ENCODE measurements at regions not wholly inside any gene's neighbourhood (a gene's known extent, or its start where the extent isn't known, plus 50 kb on each side); places are given as distances from the start of the nearest gene placed in this dataset.
A peak's percentile ranks its signal among the peaks of the same experiment; 100 is the strongest.
"Not testable (repeated sequence)": the region's sequence is repeated elsewhere in the genome, so short reads cannot be mapped to it uniquely, and the experiment has no call there.

- no peak for DNase-seq (ENCODE audit: low spot score)
These were observed 305.4 kb upstream of the PODXL start for GRCh38 chr7:131861620-131862346.

DNA sequence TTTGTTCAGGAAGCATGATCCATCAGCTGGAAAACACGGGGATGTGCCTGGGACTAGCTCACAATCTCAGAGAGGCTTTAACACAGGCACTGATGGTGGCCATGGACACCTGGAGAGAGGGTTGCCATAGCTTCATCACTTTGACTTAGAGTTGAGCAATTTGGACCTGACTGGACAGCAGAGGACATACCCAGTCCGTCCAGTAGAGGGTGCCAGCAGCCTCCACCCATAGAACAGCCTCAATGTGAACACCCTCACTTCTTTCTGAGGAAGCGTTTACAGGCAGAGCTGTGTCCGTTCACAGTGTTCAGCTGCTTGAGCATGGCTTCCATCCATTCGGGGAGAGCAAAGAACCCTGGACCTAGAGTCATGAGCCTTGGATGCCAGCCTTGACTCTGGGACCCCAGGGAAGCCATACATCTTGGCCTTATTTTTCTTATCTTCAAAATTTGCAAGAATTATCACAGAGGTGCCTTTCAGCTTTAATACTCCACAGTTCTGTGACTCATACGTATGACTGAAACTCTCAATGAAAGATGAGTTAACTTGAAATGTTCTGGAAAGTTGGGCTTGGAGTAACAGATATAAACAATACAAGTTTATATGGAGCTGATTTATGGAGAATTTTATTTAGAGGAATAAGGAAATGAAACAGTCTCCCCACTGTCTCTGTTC is 302.9 kb upstream of the PODXL start:
- DNase-seq (ENCODE audit: low spot score) = peak; percentile 70

DNA sequence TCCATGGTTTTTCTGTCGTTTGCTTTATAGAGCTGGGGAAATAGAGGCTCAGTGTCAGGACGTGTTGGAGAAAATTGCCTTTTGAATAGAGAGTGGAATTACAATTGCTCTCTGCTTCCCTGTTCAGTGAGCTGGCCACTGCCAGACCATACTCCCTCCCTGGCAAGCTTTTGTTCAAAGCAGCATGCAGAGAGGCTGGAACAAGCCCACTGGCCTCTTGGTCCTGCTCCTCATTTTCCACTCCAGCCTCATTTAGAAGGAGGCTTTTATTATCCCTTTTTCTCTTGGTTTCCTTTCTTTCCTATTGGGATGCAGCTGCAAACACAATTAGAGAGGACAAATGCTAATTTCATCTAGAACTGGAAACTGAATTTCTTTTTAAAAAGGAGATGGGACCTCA is 302.2 kb upstream of the PODXL start:
- no peak for DNase-seq (ENCODE audit: low spot score)

- no peak for DNase-seq (ENCODE audit: low spot score)
These were observed 293.0 kb upstream of the PODXL start for GRCh38 chr7:131849472-131849871.

- DNase-seq (ENCODE audit: low spot score) = no peak
These were observed 291.6 kb upstream of the PODXL start for GRCh38 chr7:131848033-131848432.

DNA sequence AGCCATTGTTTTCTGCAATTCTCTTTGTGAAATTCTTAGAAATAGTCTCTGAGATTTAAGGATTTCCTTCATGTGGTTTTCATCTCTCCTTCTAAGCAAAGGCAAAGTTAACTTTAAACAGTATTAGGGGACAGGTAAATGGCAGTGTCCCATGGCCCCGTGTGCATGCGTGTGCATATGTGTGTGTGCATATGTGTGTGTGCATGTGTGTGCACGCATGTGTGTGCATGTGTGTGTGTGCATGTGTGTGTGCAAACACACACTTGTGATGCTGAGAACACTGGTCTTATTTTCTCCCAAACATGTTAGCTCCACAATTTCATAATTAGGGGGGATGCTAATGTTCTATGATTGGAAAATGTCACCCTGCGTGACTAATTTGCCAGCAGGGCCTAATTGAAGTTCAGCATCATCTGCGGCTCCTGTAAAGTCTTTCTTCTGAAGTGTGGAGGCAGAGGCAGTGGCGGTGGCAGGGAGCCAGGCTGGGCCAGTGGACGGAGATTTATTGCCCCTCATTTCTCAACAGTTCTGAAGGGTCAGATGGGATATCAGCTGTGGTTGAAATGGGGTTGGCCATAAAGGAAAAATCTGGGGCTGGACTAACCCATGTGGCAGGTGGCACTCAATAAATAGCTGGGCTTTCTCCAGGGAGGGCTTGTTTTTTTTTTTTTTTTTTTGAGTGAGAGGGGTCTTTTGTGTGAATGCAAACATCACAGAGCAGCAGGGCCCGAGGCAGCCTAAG is 289.3 kb upstream of the PODXL start:
- no peak for DNase-seq (ENCODE audit: low spot score)

DNA sequence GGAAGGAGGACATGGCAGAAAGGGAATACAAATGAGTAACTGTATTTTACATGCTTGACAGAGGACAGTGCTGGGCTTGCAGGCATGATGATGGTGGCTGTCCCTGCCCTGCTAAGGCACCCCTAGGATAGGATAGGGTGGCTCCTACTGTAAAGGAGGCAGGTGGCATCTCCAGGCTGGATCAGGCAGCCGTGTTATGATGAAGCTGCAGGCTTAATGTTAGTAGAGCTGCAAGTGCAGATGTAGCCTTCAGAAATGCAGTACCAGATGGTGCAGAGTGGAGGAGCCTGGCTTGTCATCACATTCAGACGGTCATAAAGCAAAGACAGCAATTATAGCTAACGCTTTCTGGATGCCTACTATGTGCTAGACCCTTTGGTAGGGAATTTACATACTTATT is 287.9 kb upstream of the PODXL start:
- no peak for DNase-seq (ENCODE audit: low spot score)

DNA sequence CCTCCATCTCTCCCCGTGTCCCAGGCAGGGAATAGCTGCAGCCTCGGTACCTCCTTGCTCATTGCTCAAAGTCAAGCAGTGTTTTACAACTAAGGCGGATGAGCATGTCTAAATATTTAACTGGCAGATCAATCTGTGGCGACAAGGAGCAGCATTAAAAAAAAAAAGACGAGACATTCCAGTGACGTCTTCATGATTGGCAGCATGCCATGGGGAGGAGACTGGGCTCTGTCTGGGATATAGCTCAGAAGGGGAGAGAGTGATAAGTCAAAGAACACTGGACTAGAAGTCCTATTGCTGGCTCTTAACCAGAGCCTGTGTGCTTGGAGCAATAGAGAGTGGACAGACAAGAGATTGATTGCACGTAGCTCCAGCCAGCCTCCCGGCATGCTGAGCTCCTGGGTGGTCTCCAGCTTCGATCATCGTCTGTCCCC is 287.5 kb upstream of the PODXL start:
- peak; percentile 86 for DNase-seq (ENCODE audit: low spot score)

GRCh38 chr7:131839967-131840690 is 283.7 kb upstream of the PODXL start:
- no peak for DNase-seq (ENCODE audit: low spot score)

DNA sequence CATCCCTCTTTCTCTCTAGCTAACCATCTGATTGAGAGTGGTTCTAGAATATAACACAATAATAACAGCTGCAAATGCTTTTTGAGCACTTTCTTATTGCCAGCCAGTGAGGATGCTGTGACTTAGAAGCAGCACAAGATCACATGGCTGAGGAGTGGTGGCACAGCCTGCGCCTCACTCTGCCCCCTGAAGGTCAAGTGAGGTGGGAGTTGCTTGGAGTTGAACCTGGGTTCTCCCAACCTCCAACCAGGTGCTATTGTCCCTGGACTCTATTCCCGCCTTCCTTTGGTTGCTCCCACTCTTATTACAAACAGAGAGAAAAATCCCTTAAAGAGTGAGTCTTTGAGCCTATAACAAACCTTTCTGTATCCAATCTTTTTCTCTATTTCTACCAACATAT is 280.3 kb upstream of the PODXL start:
- DNase-seq (ENCODE audit: low spot score) = no peak

DNA sequence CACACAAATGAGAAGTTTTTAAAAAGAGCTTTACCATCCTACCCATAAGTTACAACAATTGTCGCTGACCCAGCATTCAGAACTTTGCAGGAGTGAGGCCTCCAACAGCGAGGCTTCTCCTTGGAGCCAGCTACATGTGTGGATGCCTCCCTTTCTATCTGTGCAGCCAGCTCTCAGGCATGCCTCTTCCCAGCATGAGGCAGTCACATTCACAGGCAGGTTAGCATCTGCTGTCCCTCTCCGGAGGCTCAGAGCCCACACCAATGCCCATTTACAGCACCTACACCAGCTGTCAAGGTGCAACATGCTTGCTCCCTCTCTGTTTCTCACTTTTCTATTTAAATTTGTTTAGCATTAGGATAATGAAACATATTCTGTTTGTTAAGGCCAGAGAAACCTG is 278.7 kb upstream of the PODXL start:
- no peak for DNase-seq (ENCODE audit: low spot score)

GRCh38 chr7:131830681-131831080 is 274.3 kb upstream of the PODXL start:
- no peak for DNase-seq (ENCODE audit: low spot score)

DNA sequence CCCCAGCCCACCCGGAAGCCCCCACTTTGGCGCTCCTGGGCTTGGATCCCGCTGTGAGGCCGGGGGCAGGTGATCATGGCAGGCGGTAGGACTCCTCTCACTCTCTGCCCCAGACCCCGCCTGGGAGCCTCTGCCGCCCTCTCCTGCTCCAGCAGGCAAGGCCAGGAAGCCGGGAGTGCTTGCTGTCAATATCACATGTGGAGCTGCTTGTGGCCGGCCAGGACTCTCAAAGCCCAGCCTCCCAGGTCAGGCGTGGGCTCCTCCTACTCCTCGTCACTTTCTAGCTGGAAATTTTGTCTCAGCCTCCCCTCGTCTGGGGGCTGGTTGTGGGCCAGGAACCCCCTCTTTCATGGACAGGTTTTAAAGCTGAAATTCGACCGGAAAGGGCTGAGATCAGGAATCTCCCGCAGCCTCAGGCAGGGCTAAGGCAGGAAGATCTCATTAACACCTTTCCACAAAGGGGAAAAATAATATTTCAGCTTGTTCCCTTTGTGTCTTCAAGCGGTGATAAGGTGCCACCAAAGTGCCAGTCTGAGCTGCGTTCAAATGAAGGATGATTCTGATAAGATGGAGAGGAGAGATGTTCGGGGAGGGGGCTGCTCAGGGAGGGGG is 273.6 kb upstream of the PODXL start:
- DNase-seq (ENCODE audit: low spot score) = no peak

- DNase-seq (ENCODE audit: low spot score) = no peak
These were observed 271.0 kb upstream of the PODXL start for GRCh38 chr7:131827421-131827820.

DNA sequence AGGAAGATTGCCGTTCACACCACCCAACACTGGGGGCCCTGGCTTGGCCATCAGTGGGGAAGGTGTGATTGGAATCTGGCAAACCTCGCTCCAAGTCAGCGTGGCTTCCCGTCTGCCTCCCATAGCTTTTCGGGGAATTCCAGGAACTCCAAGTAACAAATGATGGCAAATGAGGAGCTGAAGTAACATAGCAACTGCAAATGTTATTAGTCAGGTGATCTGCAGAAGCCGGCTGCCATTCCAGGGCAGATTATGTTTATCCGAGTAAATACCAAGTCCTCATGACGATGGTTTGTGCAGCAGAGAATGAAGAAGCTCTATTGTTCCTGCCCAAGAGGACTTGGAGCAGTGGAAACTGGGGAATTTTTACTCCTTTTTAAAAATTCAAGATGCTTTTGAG is 270.5 kb upstream of the PODXL start:
- DNase-seq (ENCODE audit: low spot score) = no peak

DNA sequence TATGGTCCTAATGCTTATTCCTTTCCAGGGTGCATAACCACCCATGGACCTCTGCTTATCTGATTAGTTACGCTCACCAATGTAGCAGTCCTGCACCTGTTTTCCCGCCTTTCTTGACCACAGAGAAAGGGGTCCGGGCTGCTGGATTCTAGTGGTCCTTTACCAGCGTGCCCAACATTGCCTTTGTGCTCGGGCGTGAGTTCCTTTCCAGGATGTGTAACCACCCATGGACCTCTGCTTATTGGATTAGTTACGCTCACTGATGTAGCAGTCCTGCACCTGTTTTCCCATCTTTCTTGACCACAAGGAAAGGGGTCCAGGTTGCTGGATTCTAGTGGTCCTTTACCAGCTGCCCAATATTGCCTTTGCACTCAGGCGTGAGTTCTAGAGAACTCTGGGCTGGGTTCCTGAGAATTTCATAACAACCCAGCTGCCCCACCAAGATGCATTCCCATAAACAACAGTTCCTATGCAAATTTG is 267.6 kb upstream of the PODXL start:
- DNase-seq (ENCODE audit: low spot score) = not testable (repeated sequence)

DNA sequence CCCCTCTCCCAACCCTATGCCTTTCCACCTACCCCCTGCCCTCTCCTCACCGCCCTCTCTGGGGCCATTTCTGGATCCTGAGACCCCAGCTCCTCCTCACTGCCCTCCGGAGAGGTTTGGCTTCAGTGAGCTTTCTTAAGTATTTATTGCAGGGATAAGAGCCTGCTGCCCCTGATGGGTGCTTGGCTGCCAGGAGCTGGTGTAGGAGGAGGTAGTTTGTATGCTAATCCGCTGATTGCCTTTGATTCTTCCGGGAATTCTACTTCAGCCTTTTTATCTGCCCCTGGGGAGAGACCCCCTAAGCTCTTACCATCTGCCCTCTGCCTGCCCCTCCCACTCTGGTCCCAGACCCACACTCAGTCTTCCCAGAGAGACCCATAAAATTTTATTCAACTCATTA is 263.5 kb upstream of the PODXL start:
- DNase-seq (ENCODE audit: low spot score) = no peak

GRCh38 chr7:131816391-131817007 is 260.1 kb upstream of the PODXL start:
- no peak for DNase-seq (ENCODE audit: low spot score)

DNA sequence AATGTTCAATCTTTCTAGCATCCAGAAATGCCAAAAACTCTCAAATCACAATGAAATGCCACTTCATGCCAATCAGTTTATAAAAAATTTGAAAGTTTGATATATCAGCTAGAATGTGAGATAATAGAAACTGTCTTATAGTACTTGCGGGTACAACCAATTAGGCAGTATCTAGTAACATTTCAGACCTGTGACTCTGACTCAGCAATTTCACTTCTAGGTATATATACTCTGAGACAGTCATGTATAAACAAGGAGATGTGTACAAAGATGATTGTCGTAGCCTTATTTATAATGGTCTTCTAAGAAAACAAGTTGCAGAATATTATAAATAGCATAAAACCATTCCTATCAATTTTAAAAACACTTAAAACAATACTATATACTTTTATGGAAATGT is 252.3 kb upstream of the PODXL start:
- DNase-seq (ENCODE audit: low spot score) = no peak

GRCh38 chr7:131808156-131808555 is 251.7 kb upstream of the PODXL start:
- not testable (repeated sequence) for DNase-seq (ENCODE audit: low spot score)

DNA sequence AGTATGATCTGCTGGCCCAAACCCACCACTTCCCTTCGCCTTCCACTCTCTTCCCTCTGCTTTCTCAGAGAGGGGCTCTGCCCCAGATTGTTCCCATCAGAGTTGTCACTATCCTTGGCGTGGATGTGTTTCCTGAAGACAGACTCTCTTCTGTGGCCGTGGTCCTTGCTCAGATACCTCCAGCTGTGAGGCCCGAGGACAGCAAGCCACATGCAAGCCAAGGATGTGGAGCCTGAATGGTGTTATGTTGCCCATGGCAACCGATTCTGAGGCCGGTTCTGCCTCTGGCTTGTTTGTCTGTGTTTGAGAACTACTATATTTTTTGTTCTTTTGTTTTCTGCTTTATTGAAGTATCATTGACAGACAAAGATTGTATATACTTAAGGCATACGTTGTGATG is 247.4 kb upstream of the PODXL start:
- DNase-seq (ENCODE audit: low spot score) = no peak

Measured in mucosa of gallbladder (tissue), 1 donor.